ENCODE measurements at regions not wholly inside any gene's neighbourhood (a gene's known extent, or its start where the extent isn't known, plus 50 kb on each side); places are given as distances from the start of the nearest gene placed in this dataset.

DNA sequence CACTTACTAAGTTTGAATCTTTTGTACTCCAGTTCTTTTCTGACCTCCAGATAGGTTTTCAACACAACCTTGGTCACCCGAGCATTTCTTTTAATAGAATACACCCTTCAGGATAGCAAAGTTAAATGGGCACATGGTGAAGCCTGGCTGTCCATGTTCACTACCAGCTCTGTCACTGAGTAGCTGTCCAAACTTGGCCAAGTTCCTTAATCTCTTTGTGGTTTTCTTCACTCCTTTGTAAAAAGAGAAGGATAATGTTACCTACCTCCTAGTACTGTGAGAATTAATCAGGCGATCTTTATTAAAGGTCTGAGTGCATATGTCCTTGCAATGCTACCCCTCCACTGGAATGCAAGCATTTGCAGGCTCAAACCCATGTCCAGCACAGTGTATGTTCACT is 128.1 kb upstream of the PTPRZ1 start:
- Histone ChIP-seq H3K27ac (replicated peaks) (no peak overlapping the region), H3K27me3 (ENCODE audit: insufficient read depth, poor library complexity, severe bottlenecking) (no peaks in the 10 kb centered on the region), H3K4me3 (replicated peaks; ENCODE audit: insufficient read depth, low read length) (no peak overlapping the region)
- DNase-seq (ENCODE audit: low read depth in 1 of 2, low spot score in 1 of 2), result no peak
- TF ChIP-seq, protein P1, sequence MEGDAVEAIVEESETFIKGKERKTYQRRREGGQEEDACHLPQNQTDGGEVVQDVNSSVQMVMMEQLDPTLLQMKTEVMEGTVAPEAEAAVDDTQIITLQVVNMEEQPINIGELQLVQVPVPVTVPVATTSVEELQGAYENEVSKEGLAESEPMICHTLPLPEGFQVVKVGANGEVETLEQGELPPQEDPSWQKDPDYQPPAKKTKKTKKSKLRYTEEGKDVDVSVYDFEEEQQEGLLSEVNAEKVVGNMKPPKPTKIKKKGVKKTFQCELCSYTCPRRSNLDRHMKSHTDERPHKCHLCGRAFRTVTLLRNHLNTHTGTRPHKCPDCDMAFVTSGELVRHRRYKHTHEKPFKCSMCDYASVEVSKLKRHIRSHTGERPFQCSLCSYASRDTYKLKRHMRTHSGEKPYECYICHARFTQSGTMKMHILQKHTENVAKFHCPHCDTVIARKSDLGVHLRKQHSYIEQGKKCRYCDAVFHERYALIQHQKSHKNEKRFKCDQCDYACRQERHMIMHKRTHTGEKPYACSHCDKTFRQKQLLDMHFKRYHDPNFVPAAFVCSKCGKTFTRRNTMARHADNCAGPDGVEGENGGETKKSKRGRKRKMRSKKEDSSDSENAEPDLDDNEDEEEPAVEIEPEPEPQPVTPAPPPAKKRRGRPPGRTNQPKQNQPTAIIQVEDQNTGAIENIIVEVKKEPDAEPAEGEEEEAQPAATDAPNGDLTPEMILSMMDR (IDR thresholded peaks at IDR 0.05; ENCODE audit: insufficient read depth, low read length), result no peak
- TF ChIP-seq, protein P2, sequence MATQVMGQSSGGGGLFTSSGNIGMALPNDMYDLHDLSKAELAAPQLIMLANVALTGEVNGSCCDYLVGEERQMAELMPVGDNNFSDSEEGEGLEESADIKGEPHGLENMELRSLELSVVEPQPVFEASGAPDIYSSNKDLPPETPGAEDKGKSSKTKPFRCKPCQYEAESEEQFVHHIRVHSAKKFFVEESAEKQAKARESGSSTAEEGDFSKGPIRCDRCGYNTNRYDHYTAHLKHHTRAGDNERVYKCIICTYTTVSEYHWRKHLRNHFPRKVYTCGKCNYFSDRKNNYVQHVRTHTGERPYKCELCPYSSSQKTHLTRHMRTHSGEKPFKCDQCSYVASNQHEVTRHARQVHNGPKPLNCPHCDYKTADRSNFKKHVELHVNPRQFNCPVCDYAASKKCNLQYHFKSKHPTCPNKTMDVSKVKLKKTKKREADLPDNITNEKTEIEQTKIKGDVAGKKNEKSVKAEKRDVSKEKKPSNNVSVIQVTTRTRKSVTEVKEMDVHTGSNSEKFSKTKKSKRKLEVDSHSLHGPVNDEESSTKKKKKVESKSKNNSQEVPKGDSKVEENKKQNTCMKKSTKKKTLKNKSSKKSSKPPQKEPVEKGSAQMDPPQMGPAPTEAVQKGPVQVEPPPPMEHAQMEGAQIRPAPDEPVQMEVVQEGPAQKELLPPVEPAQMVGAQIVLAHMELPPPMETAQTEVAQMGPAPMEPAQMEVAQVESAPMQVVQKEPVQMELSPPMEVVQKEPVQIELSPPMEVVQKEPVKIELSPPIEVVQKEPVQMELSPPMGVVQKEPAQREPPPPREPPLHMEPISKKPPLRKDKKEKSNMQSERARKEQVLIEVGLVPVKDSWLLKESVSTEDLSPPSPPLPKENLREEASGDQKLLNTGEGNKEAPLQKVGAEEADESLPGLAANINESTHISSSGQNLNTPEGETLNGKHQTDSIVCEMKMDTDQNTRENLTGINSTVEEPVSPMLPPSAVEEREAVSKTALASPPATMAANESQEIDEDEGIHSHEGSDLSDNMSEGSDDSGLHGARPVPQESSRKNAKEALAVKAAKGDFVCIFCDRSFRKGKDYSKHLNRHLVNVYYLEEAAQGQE (IDR thresholded peaks at IDR 0.05; ENCODE audit: insufficient replicate concordance, low read depth), result no peak
- no peak for TF ChIP-seq POLR2AphosphoS5 (IDR thresholded peaks at IDR 0.05; ENCODE audit: low read depth)

DNA sequence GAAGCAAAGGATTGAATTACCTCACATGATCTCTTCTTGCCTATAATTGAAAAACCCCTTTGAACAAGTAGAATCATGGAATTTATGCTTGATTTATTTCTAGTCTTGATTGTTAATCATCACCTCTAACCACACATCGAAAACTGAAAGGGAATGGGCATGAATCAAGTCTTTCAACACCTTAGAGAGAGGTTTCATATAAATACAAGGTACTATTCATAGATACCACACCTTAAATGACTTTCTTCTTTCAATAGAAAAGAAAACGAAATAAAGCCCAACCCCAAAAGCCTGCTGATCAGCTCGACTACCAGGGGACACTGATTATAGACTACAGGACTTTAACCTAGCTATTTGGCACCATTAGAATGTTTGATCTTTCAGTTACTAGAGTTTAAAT is 128.6 kb upstream of the PTPRZ1 start:
- Histone ChIP-seq H3K4me3 (replicated peaks; ENCODE audit: insufficient read depth, low read length) (no peak overlapping the region), H3K27me3 (ENCODE audit: insufficient read depth, poor library complexity, severe bottlenecking) (no peaks in the 10 kb centered on the region), H3K27ac (replicated peaks) (no peak overlapping the region)
- no peak for DNase-seq (ENCODE audit: low read depth in 1 of 2, low spot score in 1 of 2)
- TF ChIP-seq POLR2AphosphoS5 (IDR thresholded peaks at IDR 0.05; ENCODE audit: low read depth) (no peak), SPI1 (IDR thresholded peaks at IDR 0.05; ENCODE audit: borderline replicate concordance, low read depth) (no peak), GABPA (IDR thresholded peaks at IDR 0.05; ENCODE audit: low read depth) (no peak)
- TF ChIP-seq, protein P2 (IDR thresholded peaks at IDR 0.05; ENCODE audit: insufficient replicate concordance, low read depth), result no peak
- TF ChIP-seq, protein P1 (IDR thresholded peaks at IDR 0.05; ENCODE audit: insufficient read depth, low read length), result no peak

DNA sequence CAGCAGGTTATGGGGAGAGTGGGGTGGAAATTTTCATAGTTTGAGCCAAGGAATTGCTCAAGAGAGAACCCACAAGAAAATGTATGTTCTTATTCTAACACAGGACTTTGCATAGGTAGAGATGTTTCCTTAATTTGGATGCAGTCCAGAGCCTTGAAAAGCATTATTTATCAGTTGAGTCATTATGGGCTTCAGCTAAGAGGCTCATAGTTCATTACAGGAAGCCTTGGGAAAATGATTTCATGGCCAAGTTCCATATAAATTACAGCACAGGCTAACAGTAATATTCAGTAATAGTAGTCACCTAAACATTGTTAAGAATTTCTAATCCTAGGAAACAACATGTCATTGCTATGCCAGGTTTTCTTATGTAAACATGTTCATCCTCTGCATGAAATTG is 131.1 kb upstream of the PTPRZ1 start:
- TF ChIP-seq GABPA (IDR thresholded peaks at IDR 0.05; ENCODE audit: low read depth) (no peak), POLR2AphosphoS5 (IDR thresholded peaks at IDR 0.05; ENCODE audit: low read depth) (no peak), SPI1 (IDR thresholded peaks at IDR 0.05; ENCODE audit: borderline replicate concordance, low read depth) (no peak)
- TF ChIP-seq, protein P1 (IDR thresholded peaks at IDR 0.05; ENCODE audit: insufficient read depth, low read length), result no peak
- TF ChIP-seq, protein P2 (IDR thresholded peaks at IDR 0.05; ENCODE audit: insufficient replicate concordance, low read depth), result no peak
- Histone ChIP-seq H3K27me3 (ENCODE audit: insufficient read depth, poor library complexity, severe bottlenecking) (no peaks in the 10 kb centered on the region), H3K27ac (replicated peaks) (no peak overlapping the region), H3K4me3 (replicated peaks; ENCODE audit: insufficient read depth, low read length) (no peak overlapping the region)
- DNase-seq (ENCODE audit: low read depth in 1 of 2, low spot score in 1 of 2), result no peak
